ENCODE measurements at regions not wholly inside any gene's neighbourhood (a gene's known extent, or its start where the extent isn't known, plus 50 kb on each side); places are given as distances from the start of the nearest gene placed in this dataset.

GRCh38 chr9:106575823-106576222, 287.1 kb upstream of the ZNF462 start:
- TF ChIP-seq POLR2A (IDR thresholded peaks at IDR 0.05; ENCODE audit: low read length) = no peak
- TF ChIP-seq GATA1 (IDR thresholded peaks at IDR 0.05; ENCODE audit: low read depth, low read length) = no peak
